ENCODE measurements at regions not wholly inside any gene's neighbourhood (a gene's known extent, or its start where the extent isn't known, plus 50 kb on each side); places are given as distances from the start of the nearest gene placed in this dataset.

DNA sequence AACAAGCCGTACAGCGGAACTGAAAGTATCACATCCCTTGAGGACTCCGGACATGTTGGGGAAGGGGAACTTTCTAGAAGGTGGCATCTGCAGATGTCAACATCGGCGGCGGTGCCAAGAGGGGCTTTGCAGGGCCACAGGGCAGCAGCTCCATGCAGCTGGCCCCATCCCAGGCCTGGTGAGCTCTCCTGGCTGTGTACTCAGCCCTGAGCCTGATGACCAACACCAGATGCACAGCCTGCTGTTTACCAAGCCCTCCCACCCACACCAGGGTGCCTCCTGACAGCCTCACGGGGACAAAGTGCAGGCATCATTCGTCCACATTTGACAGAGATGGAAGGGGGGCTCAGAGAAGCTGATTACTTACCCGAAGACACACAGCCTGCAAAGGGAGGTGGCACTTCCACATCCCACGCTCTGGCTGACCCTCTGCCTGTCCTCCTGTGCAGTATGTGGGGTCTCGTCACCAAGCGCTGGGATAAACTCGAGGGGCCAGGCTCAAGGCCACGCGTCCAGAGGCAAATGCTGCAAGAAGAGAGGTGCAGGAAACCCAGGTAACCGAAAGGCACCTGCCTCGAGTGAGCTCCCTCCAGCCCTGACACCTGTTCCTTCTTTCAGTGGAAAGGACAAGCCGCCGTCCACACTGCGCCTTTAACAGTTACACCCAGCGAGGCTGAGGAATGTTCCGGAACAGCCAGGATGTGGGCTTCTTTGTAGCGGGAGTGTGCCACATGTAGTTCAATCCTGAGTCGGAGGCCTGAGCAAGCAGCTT is 69.0 kb upstream of the ASAP2 start:
- no peak for DNase-seq (ENCODE audit: low read depth)

- no peak for DNase-seq (ENCODE audit: low read depth)
Measured at GRCh38 chr2:9135822-9136558, 70.6 kb upstream of the ASAP2 start.

DNA sequence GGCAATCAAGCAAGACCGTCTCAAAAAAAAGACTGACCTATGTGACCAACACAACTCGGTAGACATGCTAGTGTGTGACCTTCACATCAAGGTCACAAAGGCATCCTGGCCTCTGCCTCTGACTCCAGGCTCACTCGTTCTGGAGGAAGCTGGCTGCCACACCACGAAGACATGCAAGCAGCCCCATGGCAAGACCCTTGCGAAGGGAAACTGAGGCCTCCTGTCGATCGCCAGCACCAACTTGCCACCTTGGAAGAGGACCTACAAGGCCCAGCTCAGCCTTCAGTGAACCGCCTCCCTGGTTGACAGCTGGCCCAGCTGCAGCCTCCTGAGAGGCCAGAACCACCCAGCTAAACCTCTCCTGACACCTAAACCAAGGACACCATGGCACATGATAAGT is 79.3 kb upstream of the ASAP2 start:
- DNase-seq (ENCODE audit: low read depth), result no peak

DNA sequence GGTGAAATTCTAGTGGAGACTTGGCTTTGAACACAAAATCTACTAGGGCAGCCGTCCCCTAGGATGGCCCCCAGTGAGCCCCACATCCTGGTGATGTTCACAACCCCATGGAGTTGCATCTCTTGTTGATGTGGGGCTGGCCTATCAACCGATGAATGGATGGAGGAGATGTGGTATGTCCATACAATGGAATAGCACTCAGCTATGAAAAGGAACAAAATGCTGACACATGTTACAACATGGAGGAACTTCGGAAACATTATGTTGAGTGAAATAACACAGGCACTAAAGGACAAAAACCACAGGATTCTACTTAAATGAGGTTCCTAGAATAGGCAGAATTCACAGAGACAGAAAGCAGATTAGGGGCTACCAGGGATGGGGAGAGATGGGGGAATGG is 80.1 kb upstream of the ASAP2 start:
- DNase-seq (ENCODE audit: low read depth), result no peak

DNA sequence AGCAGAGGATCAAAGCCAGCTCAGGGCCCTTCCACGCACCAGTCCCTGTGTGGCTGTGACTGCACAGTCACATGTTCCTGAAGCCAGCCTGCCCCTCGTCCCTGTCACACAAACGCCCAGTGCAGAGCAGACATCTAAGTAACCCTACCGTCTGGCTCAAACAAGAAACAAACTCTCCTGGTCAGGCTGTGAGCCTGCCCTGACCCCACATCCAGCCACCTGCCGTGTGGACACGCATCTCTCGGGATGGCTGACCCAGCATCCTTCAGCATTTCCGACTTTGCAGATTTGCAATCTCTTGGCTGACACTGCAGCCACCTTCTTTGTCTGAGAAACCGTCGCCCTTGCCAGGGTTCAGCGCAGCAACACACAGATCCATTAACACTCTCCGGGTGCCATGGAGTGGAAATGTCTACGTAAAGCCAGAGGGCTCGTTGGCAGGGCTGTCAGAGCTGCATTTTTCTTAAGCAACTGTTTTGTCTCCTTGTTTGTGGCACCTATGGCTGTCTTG is 82.3 kb upstream of the ASAP2 start:
- DNase-seq (ENCODE audit: low read depth), result no peak

DNA sequence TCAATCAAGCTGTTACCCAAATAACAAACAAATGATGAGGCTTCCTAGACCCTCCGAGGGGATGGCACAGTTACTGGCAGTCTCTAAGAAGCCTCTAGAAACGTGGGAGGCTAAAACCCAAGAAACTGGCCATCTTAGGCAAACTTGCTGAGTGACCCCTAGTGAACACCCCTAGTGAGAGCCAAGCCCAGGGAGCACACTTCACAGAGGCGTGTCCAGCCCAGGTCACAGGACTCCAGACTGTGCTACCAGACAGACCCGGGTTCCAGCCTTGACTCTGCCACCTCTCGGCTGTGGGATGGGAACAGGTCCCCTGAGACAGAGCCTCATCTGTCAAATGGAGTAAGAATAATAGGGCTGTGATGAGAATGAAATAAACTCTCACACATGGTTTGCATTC is 83.5 kb upstream of the ASAP2 start:
- DNase-seq (ENCODE audit: low read depth), result no peak

DNA sequence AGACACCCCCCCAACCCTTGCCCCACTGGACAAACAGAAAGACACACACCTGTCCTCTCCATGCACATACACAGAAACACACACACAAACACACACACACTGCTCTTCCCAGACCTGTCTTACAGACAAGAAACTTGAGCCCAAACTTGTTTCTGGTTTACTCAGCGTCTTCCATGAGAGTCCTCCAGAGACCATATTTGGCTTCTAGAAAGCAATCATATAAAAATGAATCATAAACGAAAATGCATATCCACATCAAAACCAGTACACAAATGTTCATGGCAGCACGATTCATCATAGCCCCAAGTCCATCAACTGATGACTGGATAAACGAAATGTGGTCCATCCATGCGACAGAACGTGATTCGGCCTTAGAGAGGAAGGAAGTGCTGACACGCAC is 84.2 kb upstream of the ASAP2 start:
- DNase-seq (ENCODE audit: low read depth), result no peak

DNA sequence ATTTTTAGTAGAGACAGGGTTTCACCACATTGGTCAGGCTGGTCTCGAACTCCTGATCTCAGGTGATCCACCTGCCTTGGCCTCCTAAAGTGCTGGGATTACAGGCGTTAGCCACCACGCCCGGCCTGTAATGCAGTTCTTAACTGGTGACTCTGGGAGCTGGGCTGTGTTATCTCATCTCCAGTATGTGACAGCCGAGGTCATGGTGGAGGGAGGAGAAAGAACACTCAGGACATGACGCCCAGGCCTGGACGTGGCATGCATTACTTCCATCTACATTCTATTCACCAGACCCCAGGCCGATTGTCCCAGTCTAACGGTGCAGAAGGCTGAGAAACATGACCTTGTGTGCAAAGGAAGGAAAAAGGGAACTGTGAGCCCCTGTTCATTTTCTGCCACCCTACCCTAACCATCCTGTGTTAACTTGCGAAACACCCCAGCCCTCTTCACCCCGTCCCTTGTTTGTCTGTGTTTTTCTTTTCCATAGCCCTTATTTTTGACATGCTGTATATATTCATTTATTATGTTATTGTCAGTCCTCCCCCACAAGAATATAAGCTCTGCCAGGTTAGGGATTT is 88.1 kb upstream of the ASAP2 start:
- DNase-seq (ENCODE audit: low read depth), result no peak

- DNase-seq (ENCODE audit: low read depth), result no peak
Measured at GRCh38 chr2:9115229-9115628, 91.4 kb upstream of the ASAP2 start.

DNA sequence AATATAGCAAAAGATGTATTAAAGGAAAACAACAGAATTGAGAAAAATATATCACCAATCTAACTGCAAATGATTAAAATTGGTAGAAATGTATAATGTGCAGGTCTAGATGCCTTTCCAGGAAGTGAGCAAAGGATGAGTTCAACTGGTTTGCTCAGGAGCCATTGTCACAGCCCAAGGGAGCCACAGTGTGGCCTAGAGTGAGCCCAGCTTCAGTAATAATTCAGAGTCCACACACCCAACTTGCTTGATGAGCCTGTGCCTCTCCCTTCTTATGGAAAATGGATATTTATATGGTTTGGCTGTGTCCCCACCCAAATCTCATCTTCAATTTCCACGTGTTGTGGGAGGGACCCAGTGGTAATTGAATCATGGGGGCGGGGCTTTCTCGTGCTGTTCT is 92.2 kb upstream of the ASAP2 start:
- DNase-seq (ENCODE audit: low read depth), result no peak

DNA sequence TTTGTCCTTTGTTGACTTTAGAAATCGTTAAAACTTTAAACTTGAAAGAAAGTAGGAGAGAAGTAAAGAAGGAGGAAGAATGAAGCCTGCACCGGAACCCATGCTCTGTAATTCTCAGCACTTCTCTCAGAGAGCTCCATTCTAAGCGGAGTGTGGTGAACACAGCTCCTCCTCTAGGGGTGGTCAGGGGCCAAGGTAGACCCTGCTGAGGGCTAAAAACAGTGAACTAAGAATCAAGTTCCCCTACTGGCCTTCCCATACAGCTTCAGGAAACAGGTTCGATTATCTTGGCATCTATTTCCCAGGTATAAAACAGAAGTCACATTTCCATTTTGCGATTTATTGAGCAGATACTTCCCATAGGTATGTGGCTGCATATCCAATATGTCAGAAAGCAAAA is 92.7 kb upstream of the ASAP2 start:
- DNase-seq (ENCODE audit: low read depth), result no peak

- no peak for DNase-seq (ENCODE audit: low read depth)
Measured at GRCh38 chr2:9113262-9113661, 93.3 kb upstream of the ASAP2 start.

GRCh38 chr2:9112079-9112721 is 94.4 kb upstream of the ASAP2 start:
- no peak for DNase-seq (ENCODE audit: low read depth)

DNA sequence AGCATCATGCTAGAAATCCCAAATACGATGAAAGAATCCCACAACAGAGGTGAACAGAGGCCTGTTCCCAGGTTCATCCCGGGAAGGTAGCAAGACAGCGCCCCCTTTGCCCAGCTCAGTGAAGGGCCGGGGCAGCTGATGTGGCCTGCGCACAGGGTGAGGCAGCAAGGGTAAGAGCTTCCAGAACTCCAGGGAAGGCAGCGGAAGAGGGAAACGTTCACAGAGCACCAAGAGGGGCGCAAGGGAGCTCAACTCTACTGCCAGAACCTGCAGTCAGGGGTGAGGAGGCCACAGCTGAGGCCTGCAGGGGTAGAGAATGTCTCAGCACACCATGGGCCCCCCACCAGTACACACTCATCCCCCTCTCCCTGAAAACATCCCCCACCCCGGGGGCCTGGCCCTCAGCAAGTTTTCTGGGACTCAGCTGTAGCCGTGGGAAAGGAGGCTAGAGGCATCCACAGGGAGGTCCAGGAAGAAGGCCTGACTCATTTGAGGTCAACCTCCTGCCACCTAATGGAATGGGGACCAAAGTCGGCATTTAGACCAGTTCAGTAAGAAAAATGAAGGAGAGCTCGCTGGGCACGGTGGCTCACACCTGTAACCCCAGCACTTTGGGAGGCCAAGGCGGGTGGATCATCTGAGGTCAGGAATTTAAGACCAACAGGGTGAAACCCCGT is 95.6 kb upstream of the ASAP2 start:
- DNase-seq (ENCODE audit: low read depth), result no peak

DNA sequence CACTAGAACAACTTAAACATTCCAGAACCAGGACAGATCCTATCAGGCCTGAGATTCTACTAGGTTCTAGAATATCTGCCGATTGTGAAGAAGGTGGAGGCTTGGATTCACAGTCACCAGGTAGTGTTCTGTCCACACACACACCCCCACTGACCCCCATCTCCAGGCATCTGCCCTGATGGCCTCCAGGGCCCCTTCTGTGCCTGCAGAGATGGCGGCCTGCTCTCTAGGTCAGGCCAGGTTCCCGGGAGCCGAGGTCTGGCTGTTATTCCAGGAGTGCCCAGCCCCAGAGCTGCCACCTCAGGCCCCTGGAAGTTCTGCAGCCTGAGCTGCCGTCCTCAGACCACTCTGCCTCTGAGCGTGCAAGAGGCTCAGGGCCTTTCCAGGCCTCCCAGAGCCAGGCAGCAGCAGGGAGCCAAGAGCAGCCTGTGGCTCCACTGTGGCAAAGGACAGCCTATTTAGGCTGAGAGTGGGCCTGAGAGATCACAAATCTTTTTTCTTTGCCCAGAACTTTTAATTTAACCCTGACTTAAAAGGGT is 96.2 kb upstream of the ASAP2 start:
- no peak for DNase-seq (ENCODE audit: low read depth)

- no peak for DNase-seq (ENCODE audit: low read depth)
Measured at GRCh38 chr2:9109871-9110270, 96.7 kb upstream of the ASAP2 start.

DNA sequence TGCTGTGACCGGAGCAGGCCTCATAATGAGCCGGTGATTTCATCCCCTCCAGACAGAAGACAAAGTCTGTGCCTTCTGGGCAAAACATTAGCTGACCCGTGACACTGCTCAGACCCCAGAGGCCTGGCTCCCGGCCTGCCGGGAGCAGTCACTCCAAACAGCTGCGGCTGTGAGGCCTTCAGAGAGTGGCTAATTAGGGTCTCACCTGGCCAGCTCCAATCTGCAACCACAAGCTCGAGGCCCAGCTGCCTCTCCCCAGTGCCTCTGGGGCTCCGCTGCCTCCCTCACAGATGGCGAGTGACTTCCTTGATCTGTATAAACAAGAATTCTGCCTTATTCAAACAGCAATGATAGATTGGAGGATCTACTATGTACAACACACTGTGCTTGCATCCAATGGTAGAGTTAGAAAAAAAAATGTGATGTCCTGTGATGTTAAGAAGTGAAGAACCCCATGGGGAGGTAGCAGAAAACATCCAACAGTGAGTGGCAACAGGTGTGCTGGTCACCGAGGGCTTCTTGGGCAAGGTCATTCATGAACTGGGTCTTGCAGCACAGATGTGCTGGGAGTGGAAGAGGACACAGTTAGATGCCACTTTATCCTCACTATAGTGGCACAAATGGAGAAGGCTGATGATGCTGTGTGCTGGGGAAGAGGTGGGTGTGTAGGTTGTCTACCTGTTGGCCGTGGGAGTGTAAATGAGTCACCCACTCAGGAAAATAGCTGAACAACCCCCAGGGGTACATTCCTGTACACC is 98.2 kb upstream of the ASAP2 start:
- no peak for DNase-seq (ENCODE audit: low read depth)

DNA sequence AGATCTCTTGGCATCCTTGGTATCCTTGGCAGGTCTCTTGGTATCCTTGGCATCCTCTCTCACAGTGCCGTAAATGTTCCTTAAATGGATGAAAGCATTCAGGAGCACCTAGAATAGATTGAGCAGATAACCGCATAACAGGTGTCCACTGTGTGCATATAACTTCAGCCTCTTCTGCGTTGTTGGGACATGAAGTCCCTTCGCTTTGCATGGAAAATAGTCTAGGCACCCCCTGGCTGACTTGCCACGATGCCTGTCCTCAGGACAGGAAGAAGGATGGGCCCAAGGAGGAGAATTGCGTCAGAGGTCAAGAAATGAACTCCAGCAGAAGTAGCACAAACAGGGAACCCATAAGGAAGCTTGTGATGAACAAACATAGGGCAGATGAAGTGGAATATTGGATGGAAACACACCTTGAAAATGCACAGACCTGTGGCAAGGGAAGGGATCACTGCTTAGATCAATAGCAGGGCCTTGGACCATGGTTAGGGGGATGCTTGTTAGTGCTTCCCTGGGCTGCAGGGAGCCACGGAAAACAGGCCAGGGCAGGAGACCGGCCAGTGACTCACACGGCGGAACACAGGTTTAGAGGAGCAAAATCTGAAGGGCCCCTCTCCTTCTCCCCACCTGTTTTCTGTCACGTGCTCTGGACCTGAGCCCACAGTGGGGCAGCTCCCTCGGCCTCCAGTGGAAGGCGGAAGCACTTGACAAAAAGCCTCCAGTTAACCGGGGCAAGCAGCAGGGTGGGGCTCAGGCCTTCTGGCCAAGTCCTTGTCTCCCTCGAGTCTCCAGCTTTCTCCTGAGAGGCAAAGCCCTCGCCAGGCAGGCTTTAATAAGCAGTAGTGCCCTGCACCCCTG is 99.2 kb upstream of the ASAP2 start:
- DNase-seq (ENCODE audit: low read depth), result no peak

GRCh38 chr2:9106338-9107167 is 100.1 kb upstream of the ASAP2 start:
- DNase-seq (ENCODE audit: low read depth), result no peak
